GM12874 (cell line): ENCODE measurements at regions not wholly inside any gene's neighbourhood (a gene's known extent, or its start where the extent isn't known, plus 50 kb on each side); places are given as distances from the start of the nearest gene placed in this dataset.

Experiments used
- TF ChIP-seq, protein P1 (sequence below): IDR thresholded peaks from 2 replicates; pipeline ENCODE4 v1.5.1; 2011; ENCODE audit warnings: low read depth, mild to moderate bottlenecking, control low read depth, low read length, moderate library complexity; ENCODE audit not compliant: insufficient read depth

DNA sequence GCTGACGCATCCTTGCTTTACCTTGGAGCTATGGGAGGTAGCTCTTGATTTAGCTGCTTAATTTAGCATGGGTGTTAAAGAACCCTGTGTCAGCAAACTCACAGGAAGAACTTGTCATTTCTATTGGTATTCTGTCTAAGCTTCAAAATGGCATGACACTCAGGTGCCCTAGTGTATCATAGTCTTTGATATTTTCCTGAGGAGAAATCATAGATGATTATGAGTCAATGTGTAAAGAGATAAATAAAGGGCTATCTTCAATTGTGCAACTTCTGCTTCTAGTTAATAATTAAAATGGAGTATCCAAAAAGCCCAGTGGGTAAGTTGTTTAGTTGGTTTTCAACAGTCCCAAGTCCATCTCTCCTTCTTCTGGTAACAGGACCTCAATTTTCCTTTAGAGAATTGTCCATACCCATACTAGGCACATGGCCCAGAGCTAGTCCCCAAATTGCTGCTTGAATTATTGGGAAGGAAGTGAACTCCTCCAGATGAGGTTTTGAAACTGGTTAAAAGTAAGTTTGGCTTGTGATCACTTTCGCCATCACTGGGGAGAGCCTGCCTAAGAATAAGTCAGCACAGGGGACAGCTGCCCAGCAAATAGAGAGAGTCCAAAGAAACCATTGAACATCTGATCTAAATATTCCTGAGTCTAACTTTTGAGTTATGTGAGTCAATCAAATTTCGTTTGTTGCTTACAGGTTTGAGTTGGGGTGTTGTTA is 169.0 kb upstream of the PHYHIPL start:
- TF ChIP-seq, protein P1, sequence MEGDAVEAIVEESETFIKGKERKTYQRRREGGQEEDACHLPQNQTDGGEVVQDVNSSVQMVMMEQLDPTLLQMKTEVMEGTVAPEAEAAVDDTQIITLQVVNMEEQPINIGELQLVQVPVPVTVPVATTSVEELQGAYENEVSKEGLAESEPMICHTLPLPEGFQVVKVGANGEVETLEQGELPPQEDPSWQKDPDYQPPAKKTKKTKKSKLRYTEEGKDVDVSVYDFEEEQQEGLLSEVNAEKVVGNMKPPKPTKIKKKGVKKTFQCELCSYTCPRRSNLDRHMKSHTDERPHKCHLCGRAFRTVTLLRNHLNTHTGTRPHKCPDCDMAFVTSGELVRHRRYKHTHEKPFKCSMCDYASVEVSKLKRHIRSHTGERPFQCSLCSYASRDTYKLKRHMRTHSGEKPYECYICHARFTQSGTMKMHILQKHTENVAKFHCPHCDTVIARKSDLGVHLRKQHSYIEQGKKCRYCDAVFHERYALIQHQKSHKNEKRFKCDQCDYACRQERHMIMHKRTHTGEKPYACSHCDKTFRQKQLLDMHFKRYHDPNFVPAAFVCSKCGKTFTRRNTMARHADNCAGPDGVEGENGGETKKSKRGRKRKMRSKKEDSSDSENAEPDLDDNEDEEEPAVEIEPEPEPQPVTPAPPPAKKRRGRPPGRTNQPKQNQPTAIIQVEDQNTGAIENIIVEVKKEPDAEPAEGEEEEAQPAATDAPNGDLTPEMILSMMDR = no peak

DNA sequence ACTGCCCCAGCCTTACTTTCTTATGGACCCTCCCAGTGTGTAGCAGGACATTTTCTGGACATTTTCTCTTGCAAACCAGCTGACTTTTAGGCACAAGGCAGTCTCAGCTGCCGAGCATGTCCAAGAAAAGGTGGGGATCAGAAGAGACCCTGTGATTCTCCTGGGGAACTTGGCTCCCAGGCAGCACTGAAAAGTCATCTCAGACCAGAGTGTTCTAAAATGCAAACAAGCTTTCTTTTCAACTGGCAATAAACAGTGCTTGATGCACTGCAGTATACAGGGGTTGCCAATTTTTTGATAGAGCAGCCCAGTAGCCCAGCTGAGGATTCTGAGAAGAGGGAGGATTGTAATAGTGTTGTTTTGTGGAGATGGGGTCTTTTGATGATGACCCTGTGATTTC is 168.0 kb upstream of the PHYHIPL start:
- TF ChIP-seq, protein P1 = no peak

DNA sequence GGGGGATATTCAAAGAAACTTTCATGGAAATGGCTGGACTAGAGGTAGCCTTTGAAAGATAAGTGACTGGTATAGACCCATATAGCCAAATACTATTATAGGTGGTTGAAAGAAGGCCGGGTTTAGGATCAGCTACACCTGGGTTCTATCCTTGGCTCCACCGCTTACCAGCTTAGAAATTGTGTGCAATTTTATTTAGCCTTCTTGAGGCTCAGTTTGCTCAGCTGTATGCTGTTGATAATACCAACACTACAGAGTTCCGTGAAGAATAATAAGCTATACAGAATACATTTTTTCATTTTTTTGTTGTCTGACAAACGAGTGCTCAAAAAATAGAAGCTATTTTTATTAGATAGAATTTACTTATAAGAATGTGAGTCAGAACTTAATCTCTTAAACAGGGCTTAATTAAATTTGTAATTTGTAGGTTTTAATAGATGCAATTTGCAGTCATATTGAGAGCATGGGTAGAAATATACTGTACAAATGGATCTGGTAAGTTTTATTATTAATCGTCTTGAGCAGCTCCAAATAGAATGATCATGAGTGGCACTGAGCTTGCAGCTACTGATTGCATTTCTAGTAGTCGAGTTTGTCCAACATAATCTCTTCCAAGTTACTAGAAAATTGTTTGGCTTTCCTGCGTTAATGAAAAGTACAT is 164.3 kb upstream of the PHYHIPL start:
- TF ChIP-seq, protein P1 = no peak

DNA sequence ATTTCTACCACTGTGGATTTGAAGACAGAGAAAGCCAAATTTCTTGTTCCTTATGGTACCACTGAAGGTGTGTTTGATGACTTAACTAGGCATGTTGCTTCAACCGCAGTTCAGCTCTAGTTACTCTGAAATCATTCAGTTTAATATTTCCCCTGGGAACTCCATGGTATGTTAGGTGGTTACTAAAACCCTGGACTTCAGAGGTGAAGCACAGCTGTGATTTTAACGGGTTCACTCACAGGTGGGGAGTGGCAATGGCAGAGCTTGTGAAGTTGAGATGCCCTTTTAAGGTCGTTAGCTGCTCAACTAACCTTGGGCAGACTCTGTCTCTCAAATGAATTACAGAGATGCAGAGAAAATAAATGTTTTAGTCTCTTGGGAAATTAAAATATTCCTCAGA is 163.6 kb upstream of the PHYHIPL start:
- TF ChIP-seq, protein P1 = no peak

DNA sequence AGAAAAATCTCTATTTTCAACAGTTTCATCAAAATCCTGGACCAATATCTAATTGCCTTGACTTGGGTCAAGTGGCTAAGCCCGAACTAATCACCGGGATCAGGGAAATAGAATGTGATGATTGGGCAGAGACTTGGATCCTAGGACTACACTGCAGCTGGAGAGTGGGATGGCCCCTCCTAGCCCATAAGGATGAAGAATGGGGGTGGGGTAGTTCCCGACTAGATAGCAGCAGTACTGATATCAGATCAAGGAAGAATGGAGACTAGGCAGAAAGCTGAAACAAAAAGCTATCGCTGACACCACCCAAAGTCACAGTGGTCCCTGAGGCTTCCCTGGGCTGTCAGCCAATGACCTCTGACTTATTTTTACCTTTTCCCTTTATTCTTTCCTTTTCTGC is 160.4 kb upstream of the PHYHIPL start:
- TF ChIP-seq, protein P1 = no peak

DNA sequence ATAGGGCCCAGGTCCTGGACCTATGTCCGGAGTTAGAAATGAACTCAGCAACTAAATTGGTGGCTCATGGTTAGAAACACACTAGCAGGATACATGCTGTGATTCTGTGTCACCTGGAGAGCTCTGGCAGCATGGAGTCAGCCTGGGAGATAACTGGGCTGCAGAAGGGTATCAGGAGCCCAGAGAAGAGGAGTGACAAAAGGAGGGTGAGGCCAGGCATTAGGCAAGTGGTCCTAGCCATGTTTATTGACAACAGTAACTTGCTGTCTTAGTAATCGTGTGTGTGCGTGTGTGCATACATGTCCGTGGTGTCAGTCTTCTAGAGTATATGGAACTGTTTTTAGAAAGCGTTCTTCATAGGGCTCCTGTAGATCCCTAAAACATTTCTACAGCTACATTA is 157.5 kb upstream of the PHYHIPL start:
- TF ChIP-seq, protein P1 = no peak

DNA sequence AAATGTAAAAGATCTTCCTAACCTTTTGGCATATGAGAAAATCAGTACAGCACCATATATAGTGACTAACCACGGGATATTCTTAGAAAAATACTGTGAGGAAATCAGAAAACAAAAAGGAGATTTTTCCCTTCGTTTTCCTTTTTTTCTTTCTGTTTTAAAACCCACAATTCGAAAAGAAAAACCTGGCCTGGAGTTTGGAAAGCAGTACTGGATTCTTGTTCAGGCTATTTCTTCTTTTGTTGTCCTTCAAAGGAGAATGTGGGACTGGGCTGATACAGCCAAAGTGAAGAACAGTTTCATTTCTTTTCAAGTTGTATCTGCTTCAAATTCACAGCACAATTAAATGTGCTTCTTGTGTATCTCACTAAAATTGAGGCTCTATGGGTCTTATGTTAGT is 156.8 kb upstream of the PHYHIPL start:
- TF ChIP-seq, protein P1 = no peak
